ENCODE measurements at regions not wholly inside any gene's neighbourhood (a gene's known extent, or its start where the extent isn't known, plus 50 kb on each side); places are given as distances from the start of the nearest gene placed in this dataset.
"Not testable (repeated sequence)": the region's sequence is repeated elsewhere in the genome, so short reads cannot be mapped to it uniquely, and the experiment has no call there.

DNA sequence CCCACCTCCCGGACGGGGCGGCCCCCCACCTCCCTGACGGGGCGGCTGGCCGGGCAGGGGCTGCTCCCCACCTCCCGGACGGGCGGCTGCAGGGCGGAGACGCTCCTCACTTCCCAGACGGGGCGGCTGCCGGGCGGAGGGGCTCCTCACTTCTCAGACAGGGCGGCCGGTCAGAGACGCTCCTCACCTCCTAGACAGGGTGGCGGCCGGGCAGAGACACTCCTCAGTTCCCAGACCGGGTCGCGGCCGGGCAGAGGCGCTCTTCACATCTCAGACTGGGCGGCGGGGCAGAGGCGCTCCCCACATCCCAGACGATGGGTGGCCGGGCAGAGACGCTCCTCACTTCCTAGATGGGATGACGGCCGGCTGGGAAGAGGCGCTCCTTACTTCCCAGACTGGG lies 123.7 kb downstream of the SLC4A3 start:
- TF ChIP-seq, protein P1, sequence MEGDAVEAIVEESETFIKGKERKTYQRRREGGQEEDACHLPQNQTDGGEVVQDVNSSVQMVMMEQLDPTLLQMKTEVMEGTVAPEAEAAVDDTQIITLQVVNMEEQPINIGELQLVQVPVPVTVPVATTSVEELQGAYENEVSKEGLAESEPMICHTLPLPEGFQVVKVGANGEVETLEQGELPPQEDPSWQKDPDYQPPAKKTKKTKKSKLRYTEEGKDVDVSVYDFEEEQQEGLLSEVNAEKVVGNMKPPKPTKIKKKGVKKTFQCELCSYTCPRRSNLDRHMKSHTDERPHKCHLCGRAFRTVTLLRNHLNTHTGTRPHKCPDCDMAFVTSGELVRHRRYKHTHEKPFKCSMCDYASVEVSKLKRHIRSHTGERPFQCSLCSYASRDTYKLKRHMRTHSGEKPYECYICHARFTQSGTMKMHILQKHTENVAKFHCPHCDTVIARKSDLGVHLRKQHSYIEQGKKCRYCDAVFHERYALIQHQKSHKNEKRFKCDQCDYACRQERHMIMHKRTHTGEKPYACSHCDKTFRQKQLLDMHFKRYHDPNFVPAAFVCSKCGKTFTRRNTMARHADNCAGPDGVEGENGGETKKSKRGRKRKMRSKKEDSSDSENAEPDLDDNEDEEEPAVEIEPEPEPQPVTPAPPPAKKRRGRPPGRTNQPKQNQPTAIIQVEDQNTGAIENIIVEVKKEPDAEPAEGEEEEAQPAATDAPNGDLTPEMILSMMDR (IDR thresholded peaks at IDR 0.05 in 4 of 5, conservative IDR thresholded peaks at IDR 0.05 in 1 of 5) = not testable (repeated sequence)
- not testable (repeated sequence) for TF ChIP-seq POLR2A (IDR thresholded peaks at IDR 0.05)

Measured in gastrocnemius medialis (tissue), 4 donors.